ENCODE measurements at regions not wholly inside any gene's neighbourhood (a gene's known extent, or its start where the extent isn't known, plus 50 kb on each side); places are given as distances from the start of the nearest gene placed in this dataset.

DNA sequence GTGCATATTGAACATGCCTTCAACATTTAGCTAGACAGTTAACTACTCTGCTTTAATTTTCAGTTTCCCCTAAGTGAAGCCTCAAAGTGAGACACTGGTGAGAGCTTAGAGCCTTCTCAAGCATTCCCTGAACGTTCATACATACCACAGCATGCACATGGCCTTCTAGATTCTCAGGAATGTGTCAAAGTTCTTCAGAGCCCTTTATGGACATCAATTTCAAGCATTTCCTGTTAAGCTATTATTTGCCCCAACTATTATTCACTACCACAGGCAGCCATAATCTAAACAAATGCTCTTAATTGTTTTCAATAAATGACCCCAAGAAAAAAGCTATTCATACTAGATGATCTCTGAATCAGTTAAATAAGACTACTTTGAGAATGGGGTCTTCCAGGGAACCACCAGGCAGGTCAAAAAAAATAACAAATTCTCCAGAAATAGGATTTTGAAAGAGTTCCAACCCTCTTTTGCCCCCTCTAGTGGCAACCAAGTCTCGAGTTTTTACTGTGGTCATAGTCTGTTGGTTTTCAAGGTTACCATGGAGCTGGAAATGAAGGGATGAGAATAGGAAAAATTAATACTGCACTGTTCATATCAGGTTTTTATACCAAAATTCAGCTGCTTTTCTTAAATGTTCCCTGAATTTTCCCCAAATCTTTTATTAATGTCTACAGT is 235.4 kb downstream of the RAB28 start:
- DNase-seq (ENCODE audit: low spot score), result no peak

DNA sequence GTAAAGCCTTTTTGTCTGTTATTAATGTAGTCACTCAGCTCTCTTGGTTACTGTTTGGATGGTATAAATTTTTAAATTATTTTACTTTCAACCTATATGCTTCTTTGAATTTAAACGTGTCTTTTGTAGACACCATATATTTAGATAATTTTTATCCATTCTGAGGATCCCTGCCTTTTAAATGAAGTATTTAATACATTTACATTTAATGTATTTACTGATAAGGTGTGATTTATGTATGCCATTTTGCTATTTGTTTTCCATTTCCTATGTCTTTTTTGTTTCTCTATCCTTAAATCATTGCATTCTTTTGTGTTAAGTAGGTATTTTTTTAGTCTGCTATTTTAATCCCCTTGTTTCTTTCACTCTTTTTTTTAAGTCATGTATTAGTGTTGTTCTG is 238.0 kb downstream of the RAB28 start:
- DNase-seq (ENCODE audit: low spot score), result no peak

DNA sequence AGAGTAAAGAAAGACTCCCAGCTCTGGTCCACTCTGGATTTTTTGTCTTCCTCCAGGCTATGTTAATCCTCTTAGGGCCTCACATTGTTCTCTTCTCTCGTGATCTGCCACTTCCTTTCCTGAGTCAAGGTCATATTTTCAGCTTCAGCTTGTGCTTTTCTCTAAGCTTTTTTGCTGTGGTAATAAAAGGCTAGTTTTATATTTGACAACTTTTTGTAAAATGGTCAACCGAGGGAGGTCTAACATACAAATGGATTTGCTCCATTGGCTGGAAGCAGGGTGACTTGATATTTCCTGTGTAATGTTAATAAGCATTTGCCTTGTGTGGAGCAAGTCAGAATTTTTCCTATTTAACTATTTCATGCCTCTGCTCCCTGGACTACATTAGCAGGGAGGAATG is 239.7 kb downstream of the RAB28 start:
- no peak for DNase-seq (ENCODE audit: low spot score)

DNA sequence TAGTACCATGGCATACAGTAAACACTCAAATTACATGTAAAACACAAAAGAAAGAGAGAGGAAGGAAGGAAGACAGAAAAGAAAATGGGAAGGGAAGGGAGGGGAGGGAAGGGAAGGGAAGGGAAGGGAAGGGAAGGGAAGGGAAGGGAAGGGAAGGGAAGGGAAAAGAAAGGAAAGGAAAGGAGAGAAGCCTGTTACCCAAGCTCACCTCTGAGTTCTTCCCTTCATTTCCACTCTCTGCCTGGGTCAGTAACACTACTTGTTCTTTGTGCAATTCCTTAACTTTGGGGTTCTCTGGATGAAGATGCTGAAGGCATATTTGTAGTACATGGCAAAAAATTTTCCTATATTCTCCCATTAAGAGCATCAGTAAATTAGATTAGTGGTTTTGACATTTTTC is 241.0 kb downstream of the RAB28 start:
- DNase-seq (ENCODE audit: low spot score), result no peak

DNA sequence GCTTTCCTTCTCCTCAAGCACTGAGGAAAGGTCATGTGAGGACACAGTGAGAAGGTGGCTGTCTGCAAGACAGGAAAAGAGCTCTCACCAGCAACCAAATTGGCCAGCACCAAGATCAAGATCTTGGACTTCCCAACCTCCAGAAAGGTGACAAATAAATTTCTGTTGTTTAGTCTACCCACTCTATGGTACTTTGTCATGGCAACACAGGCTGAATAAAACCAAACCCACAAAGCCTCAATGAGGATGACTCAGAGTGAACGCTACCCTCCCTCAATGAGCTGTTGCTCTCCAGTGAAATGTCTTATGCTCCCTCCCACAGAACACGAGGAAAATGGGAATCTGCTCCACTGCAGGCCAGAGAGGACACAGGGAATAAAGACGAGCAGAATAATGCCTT is 244.1 kb downstream of the RAB28 start:
- no peak for DNase-seq (ENCODE audit: low spot score)

DNA sequence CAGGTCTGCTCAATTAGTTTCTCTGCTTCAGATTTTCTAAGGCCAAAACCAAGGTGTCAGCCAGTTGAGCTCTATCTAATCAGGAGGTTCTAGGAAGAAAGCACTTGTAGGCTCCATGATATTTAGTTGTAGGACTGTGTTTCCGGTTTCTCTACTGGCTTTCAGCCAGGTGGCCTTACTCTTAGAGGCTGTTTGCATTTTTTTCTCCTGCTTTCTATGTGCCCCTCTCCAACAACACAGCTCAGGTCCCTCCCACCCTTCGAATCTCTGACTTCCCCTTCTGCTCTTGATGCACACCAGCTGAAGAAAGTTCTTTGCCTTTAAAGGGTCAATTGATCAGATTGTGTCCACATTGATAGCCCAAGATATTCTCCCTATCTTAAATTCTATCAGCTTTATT is 245.2 kb downstream of the RAB28 start:
- DNase-seq (ENCODE audit: low spot score), result no peak

DNA sequence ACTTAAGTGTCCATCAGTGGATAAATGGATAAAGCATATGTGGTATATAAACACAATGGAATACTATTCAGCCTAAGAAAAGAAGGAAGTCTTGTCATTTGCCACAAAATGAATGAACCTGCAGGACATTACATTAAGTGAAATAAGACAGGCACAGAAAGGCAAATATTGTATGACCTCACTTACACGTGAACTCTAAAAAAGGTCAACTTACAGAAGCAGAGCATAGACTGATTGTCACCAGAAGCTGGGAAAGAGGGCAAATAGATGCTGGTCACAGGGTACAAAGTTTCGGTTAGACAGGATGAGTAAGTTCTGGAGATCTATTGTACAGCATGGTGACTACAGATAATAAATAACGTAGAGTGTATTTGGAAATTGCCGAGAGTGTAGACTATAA is 247.7 kb downstream of the RAB28 start:
- no peak for DNase-seq (ENCODE audit: low spot score)

DNA sequence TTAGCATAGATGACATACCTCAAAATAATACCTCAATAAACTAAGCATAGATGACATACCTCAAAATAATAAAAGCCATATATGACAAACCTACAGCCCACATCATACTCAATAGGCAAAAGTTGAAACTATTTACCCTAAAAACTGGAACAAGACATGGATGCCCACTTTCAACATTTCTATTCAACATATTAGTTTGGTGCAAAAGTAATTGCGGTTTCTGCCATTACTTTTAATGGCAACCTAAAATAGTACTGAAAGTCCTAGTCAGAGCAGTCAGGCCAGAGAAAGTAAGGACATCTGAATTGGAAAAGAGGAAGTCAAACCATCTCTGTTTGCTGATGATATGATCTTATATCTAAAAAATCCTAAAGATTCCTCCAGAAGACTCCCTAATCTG is 250.4 kb downstream of the RAB28 start:
- DNase-seq (ENCODE audit: low spot score), result no peak

DNA sequence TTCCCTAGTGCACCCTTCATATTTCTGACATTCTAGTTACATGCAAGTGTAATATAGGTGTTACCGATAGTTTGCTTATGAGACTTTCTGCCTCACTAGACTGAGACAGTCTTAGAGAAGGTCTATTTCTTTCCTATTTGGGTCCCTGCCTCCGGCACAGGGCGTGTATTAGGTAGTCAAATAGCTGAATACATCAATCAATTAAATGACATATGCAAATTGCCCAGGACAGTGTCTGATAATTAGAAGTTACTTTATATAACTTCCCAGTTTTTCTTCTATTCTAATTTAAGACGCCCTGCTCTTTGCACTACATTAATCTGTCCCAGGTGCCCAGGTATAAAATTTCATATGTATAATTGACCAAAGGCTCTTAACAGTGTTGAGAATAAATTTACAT is 264.2 kb downstream of the RAB28 start:
- DNase-seq (ENCODE audit: low spot score), result no peak

DNA sequence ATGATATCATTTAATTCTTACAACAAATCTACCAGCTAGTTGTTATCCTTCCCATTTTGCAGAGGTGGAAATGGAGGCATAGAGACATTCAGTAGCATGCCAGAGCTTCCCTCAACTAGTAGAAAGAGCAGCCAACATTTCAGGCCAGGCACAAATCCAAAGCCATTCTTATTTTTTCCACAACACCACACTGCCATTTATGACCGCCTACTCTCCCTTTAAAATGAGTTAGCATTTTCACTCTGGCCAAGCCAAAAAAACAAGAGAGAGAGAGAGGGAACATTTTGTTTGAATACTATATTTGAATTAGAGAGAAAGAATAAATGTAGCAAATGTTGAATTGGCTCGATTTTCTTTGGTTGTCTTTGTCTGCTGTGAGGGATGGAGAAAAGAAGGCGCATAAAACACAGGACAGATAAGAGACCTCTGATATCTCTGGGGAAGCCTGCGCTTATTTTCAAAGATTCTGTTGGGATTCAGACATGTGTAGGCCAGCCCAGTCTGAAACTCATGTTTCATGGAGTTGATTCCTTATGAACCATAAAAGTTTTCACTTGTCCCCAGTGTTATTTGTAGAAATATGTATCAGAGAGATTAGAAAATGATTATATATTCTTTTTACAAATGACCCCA is 265.7 kb downstream of the RAB28 start:
- DNase-seq (ENCODE audit: low spot score), result no peak

DNA sequence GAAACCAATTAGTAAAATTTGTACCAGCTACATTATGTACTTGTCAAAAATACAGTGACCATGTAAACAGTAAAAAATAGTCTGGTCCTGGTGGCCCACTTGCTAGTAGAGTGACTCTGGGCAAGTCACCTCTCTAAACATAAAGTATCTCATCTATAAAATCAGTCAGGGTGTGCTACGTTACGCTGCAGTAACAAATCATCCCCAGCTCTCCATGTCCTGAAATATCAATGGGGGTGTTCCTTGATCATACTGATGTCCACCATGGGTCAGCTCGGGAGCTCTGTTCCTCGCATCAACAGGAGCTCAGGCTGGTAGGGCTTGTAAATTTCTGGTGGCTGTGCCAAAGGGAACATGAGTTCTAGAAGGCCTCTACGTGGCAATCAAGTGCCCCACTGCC is 268.6 kb downstream of the RAB28 start:
- no peak for DNase-seq (ENCODE audit: low spot score)

DNA sequence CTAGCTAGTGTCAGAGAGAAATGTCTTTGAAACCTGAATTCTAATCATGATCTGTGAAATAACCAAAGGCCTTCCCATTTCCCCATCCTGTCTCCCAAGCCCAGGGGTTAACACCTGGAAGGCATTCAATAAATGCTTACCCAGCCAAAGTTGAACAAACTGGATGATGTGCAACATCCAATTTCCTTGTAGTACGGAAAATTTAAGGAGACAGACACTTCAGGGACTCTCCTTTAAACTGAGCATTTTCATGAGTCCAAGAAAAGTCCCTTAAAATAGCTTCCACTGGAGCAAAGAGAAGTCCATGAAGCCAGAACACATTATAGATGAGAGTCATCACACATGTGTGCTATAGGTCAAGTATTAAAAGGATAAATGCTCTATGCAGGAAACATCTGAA is 271.2 kb downstream of the RAB28 start:
- no peak for DNase-seq (ENCODE audit: low spot score)

DNA sequence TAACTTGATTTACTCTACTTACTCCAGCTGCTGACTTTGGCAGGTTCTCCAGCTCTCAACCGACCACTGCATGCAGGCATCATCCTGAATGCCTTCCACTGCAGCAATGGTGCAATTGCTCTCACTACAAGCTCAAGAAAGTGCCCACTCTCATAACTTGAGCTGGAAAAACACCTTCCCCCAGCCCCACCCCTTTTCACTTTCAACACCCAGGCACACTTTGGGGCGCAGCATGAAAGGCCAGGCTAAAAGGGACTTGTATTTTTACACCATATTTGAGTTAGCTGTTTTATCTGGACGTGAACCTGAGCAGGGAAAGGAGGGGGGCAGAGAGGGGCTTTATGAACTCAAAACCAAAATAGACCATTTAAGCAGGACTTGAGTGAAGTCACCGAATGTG is 274.5 kb downstream of the RAB28 start:
- no peak for DNase-seq (ENCODE audit: low spot score)

DNA sequence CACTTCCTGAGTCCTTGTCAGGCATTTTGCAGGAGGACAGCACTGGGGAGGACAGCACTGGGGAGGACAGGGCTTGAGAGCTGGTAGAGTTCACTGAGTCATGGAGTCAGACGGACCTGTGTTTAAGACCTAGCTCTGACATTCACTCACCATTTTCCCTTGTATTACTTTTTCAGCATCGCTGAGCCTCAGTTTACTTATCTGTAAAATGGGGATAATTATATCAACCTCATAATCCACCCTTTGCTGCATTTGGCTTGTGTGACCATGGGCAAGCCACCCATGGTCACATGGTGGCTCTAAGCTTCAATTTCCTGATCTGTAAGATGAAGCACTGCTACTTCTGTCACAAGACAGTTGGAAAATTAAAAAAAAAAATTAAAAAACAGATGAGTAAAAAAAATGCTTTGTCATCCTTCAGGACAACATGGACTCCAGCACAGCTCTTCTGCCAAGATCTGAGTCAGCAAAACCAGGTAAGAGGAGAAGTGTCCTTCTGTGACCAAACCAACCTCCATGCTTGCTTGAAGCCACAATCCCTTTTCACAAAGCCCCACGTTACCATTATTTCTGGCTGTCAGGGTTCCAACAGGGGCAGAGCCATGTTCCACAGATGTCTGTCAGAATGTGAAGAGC is 275.5 kb downstream of the RAB28 start:
- DNase-seq (ENCODE audit: low spot score), result no peak

DNA sequence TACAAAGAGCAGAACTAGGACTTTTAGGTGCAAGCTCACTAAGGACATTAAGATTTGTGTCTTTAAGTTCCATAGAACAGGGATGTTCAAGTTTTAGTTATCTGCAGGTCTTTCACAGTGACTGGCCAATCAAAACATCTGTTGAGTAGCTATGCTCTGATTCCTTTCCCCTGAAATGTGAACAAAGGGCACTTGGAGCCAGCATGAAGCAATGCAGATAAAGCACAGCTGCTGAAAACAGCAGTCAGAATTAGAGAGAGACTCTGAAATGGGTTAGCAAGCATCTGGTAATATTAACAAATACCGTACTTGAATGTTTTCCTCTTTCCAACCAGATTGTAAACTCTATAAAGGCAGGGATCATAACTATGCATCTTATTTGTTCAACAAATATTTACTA is 276.9 kb downstream of the RAB28 start:
- no peak for DNase-seq (ENCODE audit: low spot score)

DNA sequence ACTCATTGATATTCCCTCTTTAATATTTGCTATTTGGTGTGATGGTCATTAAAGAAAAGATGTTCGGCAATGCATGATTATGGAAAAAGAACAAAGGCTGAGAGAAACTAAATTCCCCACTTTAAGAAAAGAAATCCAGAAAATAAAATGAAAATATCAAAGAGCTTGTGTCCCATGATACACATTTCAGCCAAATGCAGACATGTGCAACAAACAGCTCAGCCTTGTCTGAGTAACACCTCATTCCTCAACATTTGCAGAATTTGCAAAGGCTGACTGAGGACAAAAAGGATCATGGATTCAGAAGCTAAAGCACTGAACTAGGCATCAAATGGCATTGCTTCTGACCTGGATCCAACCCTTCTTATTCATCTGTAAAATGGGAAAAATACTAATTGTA is 281.0 kb downstream of the RAB28 start:
- DNase-seq (ENCODE audit: low spot score), result no peak

DNA sequence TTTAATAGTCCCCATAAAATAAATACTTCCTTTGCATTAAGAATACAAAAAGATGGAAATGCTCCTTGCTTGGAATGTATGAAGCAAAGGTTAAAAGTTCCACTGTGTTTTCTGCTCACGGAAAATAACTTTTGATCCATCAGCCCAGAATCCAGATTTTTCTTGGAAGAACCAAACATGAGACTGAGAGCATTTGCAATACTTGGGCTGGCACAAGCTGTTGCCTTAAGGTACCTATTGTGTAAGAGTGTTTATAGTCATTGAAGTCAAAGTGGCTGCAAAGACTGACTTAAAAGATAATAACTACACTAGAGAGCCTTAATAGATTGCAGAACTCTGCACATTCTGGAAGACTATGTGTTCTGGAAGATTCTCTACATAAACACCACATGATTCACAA is 281.4 kb downstream of the RAB28 start:
- DNase-seq (ENCODE audit: low spot score), result no peak

DNA sequence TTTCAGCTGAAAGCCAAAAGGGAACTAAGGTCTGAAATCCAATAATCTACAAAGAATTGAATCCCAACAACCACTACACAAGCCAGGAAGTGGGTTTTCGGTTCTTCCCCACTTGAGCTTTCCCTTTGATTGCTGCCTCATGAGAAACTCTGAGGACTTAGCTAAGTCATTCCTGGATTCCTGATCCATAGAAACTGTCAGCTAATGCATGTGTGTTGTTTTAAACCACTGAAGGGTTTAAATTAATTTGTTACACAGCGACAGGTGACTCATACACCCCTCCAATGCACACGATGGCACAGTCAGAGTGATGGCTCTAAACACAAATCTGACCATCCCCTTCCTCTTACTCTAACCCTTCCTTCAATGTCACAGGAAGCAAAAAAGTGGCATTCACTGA is 282.9 kb downstream of the RAB28 start:
- DNase-seq (ENCODE audit: low spot score), result no peak

DNA sequence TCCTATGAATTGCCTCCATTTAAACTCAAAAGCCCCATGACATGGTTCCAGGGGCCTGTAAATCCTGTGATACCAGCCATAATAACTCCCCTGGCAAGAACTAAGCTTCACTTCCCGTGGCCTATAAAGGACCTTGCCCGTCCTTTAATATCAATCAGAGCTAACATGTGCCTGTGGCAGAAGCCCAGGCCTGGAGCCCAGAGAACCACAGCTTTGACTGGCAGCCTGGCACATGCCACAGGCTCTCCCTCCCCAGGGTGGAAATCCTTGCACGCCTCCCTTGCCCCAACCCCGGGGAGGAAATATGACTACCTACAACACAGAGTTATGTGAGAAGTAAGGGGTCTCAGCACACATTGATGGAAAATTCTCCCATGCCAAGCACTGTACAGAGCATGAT is 287.4 kb downstream of the RAB28 start:
- no peak for DNase-seq (ENCODE audit: low spot score)

DNA sequence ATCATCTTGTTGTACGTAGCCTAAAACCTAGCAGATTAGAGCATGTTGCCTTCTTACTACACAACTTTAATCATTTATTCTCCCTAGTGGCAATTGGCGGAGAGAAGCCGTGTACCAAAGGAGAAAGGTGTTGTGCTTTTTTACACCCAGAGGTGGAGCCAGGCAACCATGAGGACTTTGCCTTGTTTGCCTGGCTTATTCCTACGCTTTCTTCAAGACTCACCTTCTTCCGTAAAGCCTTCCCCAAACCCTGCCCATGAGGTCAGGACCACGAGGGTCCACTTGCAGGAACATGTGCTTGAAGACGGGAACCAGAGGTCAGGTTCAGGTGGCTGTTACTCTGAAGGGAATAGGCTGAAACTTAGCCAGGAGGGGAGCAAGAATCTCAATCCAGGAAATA is 290.5 kb downstream of the RAB28 start:
- DNase-seq (ENCODE audit: low spot score), result no peak

DNA sequence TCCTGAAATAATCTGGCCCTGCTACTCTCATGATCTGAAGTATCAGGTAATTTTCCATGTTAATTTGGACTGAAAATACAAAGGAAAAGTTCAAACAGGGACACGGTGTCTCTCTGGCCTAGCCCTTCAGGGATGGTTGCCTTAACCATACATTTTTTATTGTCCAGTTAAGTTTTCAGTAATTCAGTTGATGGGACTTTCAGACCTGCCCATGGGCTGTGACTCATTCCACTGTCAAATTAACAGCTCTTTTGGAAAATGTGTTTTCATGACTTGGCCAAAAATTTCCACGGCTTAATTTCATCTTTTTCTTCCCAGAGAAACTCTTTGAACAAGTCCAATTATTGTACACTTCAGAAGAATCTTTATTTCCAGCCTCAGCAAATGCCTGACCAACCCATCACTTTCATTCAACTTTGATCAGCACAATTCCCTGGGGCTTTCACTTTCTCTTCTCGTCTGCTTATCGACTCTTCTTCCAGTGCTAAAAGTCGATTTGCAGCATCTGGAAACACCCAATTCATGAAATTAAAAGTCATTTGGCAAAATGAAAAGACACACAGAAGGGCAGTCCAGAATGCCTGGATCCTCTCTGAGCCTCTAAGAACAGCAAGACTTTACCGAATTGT is 293.9 kb downstream of the RAB28 start:
- no peak for DNase-seq (ENCODE audit: low spot score)

DNA sequence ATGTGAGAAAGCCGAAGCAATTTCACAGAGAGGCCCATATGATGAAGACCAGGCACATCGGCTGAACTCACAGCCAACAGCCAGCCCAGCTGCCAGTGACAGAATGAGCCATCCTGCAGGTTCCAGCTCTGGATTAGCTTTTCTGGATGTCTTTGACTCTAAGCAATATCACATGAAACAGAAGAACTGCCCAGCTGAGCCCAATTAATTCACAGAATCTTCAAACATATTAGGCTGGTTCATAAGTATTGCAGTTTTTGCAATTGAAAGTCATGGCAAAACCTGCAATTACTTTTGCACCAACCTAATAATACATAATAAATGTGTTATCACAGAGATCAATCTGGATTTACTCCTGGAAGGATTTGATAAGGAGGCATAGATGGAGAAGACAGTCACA is 299.9 kb downstream of the RAB28 start:
- DNase-seq (ENCODE audit: low spot score), result no peak

DNA sequence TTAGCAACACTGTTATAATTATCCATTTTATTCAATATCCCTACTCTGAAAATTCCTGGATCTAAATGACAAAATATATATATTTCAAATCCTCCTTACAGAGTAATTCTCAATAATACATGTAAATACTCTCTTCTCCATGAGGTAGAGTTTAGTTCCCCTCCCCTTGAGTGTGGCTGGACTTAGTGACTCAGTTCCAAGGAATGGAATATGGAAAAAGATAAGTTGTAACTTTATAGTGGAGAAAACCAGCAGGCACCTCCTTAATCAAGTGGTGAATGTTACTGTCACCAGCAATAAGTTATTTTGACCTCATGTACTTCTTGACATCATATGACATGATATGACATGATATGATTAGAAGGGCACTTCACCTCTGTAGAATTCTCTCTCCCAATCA is 302.0 kb downstream of the RAB28 start:
- no peak for DNase-seq (ENCODE audit: low spot score)
